NOMO-1 treated with dmso at 0.1 percent for 144 hours (cell line): ENCODE measurements at regions not wholly inside any gene's neighbourhood (a gene's known extent, or its start where the extent isn't known, plus 50 kb on each side); places are given as distances from the start of the nearest gene placed in this dataset.
"Not testable (repeated sequence)": the region's sequence is repeated elsewhere in the genome, so short reads cannot be mapped to it uniquely, and the experiment has no call there.

Experiments used
- DNase-seq: peaks from one replicate; lab custom pipeline; 2025; ENCODE audit not compliant: unreplicated experiment; lab: John Stamatoyannopoulos, UW

DNA sequence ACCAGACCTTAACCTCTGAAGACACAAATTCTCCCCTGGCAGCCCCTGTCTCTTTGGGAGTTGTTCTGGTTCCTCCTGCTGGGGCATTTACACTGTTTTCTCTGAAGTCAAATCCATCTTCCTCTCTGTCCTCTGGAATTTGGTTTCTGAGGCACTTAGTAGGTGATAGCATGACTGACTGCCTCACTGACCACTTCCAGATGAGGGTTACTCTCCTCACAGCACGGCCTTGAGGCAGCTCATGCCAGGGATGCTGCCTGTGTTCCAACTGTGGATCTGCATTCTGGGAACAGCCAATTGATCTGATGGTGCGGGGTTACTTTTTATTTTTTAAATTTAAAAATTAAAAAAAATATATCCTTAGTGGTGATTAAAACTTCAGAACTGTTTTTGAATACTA is 140.9 kb upstream of the ROPN1 start:
- no peak for DNase-seq

DNA sequence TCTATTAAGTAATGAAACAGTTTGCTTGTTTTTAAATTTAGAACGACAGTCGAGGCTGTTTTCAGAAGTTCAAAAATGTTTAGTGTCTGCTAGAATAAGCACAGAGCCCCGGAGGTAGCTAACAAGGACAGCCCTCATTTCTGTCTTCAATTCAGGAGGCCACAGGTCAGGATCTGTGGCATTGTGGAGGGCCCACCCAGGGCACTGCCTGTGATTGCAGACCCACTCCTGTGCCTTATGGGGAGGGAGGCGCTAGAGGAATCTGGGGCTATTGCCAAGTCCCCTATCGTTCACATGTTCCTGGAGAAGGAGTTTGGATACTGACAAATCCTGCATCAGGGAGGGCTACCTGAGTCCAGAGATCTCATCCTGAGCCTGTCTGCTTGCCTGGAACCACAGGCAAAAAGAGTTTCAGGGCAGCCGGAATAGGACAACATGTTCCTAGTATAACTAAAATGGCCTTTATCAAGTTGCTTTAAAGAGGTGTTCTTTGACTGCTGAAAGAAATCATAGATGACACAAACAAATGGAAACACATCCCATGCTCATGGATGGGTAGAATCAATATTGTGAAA is 141.5 kb upstream of the ROPN1 start:
- no peak for DNase-seq

DNA sequence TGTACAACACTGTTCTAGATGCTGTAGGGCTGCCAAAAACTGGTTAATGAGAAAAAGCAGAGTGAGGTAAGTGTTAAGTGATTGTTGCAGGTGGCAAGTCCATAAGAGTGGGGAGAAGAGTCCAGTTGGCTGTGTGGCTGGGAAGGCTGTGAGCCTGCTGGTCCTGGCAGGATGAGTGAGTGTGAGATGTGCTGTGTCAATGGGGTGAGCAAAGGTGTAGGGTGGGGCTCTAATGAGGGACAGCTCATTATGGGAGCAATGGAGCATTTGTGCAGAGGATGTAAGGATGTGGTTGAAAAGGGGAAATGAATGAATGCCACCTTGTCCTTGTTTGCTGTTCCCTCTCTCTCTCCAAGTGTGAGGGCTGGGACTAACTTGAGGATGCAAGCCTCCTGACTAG is 145.3 kb upstream of the ROPN1 start:
- no peak for DNase-seq

DNA sequence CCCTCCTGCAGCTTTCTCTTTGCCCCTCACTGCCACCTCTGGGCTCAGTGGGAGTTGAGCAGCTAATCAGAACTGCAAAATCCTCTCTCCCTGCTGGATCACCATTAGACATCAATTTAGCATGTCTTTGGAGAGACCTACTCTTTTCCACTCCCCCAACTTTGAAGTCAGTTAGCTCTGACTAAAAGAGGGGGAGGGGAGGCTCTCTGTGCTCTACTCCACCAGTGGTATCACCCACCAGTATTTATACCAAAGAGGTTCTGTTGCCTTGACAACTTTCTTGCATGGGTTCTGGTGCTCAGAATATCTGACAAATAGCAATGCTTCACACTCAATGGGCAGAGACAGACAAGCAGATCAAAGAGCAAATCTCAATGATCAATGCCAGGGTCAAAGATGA is 146.2 kb upstream of the ROPN1 start:
- DNase-seq: no peak

DNA sequence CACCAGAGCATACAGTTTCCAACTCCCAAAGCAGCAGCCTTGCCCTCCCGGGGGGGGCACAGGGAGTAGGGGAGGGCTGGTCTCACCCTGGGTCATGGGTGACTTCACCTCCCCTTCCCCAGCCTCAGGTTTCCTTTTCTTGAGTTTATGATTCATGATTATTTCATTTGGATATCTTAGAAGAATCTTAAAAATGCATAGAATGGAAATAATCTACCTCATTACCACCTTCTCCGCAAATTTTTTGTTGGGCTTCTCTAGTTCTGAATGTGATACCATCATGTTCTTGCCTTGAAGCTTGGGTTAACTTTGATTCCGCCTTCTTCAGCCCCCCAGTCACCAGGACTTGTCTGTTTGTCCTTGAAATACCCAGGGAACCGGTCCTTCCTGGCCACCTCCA is 148.8 kb upstream of the ROPN1 start:
- no peak for DNase-seq

DNA sequence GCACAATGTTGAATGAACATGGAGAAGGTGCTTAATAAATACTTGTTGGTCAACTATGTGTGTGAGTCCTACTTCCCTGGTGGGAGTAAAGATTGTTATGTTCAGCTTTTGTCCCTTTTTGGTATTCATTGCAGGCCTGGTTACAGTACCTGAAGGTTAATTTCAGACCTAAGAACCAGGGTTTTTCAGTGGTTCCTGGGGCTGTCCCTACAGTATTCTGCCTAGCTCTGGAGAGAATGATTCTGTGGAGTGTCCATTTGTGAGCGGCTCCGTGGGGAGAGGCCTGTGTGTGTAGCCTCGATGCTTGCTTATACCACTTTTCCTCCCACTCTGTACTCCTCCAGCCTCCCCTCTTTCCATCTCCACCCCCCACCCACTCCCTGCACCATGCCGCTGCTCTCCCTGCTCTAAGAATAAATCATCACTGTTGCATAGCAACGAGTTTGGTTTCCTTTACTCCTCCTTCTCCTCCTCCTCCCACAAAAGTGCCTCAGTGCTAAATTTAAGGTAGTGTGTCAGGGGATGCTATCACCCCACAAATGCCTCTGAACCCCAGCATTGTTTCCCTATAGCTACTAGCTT is 150.6 kb upstream of the ROPN1 start:
- no peak for DNase-seq

DNA sequence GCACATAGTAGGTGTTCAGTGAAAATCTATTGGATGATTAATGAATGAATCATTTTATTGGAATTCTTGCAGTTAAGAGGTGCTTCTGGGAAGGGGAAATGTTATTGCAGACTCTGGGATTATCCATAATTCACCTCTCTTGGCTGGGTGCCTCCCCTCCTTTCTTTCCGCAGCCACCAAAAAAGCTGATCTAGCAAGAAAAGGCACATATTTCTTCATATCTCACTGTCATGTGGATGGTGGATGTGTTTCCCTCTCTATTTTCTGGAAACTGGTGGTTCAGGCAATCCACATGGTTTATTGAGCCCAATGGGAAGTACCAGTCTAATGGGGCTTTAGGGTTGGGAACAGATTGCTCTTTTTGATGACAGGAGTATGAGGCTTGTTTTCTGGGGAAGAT is 151.1 kb upstream of the ROPN1 start:
- no peak for DNase-seq

DNA sequence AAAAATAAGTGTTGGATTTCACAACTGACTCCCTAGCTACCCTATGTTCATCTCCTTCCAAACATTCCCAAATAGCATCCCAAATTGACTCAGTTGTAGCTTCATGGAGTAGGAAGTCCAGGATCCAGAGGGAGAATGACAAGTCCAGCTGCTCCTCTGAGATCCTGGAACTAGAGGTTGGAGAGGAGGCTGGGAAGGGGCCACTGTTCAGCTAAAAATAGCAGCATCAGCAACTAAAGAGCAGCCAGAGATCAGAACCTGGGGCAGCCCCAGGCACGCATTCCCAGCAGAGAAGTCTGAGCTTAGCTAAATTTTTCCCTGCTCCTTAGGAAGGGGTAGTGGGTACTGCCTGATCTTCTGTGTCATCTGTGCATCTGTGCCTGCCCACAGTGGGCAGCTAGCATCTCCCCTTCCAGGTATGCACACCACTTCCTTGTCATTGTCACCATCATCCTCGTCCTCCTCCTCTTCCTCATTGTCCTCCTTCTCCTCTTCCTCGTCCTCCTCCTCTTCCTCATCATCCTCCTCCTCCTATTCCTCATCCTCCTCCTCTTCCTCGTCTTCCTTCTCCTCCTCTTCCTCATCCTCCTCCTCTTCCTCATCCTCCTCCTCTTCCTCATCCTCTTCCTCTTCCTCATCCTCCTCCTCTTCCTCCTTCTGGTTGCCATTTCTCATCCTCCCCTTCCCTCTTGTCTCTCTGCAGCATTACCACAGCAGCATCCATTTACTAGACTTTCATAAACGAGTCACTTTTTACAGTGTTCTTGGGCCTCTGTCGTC is 152.3 kb upstream of the ROPN1 start:
- DNase-seq: no peak

DNA sequence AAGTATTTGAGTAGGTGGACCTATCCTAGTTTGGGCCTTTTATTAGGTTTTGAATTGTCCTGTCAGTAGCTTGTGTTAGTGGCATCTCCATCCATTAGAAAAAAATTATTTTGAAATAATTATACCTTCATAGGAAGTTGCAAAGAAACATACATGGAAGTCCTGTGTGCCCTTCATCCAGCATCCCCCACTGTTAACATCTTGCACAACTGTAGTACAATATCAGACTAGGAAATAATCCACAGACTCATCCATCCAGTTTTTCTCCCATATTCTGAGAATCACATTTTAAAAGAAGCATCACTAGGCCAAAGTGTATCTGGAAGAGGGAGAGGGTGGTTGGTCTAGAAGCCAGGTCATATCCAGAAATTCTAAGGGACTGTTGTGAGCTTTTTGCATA is 155.5 kb upstream of the ROPN1 start:
- no peak for DNase-seq

DNA sequence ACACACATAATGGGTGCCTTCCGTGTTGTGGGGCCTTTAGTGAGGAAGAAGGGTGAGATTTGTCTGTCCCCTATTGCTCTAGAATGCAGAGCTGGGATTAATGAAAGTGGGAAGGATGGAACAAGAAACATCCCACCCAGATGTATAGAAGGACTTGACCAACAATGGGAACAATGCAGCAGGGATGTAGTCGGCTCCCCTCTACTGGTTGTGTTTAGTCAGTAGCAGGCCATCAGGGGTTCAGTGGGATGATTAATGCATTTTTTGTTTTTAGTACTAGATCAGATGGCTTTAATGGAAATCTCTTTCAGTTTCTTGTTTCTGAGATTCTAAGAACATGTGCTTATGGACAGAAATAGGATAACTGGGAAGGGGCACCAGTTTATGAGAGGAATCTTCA is 156.0 kb upstream of the ROPN1 start:
- no peak for DNase-seq

DNA sequence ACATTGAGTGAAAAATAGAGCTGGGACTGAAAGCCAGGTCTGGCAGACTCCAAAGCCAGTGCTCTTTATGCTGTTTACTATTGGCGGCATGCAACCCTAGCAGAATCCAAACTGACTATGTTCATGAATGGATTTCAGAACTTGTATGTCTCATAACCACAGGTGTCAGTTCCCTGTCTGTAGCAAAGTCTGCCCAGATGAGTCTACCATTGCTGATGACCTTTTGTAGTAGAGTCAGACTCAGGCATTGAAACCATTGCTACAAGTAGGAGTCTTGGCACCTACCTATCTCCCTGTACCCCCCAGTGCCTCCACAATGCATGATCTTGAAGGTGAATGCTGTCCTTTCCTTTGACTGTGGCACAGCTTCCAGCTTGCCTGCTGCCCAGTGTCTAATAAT is 157.2 kb upstream of the ROPN1 start:
- no peak for DNase-seq

DNA sequence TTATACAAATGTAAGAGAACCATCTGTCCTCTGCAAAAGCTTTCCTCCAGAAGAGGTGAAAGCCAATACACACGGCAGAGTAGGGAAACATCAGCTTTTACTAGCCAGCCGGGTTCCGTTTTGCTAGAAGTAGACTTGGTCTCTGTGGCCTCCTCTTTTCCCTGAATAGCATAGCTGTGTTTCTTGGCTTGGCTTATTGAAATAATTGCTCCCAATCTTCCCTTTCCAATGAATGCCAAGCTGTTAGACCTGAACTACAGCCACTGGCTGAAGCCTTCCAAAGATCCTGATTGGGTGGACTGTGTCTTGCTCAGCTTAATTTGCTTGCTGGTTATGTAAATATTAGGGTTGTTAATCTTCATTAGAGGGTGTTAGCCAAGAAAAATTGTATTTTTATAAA is 157.8 kb upstream of the ROPN1 start:
- DNase-seq: no peak

DNA sequence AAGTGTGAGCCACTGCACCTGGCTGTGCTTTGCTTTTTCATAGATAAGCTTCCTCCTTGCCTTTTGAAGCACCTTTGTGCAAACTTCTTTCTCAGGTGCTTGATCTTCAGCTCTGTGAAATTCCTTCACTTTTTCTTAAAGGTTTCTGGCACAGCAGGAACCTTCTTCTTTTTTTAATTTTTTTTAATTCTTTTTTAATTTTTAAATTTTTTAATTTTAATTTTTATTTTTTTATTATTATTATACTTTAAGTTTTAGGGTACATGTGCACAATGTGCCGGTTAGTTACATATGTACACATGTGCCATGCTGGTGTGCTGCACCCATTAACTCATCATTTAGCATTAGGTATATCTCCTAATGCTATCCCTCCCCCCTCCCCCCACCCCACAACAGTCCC is 161.0 kb upstream of the ROPN1 start:
- not testable (repeated sequence) for DNase-seq

DNA sequence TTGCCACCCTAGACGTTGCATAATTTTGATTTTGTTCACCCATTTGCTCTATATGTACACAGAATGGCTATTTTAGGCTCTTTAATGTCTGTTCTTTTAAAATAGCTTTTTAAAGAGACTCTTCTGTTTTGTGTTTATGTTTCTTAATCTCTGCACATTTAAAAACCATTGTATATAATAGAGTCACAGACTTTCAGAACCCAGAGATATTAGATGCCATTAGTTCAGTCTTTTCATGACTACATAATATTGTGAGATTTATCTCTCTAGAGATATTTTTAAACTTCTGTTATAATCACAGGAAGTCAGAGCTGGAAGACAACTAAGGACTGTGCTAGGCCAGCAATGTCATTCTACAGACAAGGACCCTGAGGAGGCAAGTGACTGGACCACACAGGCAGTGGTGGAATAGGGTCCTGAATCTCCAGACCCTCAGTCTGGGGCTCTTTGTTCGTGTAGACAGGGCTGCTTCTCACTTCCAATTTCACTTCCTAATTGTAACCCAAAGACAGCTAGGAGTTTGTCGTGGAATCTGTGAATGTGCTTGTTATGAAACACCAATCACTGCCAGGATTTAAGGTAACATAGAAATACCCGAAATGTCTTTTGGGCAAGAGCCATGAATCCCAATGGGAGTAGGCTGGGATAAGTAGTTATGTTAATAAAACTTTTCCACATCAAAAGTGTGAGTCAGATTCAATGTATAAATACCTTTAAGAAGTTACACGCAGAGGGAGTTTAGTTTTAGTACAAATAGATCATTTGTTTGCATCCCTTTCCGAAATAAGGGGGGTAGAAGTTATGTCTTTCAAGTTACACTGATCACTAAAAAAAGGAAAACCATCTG is 165.2 kb upstream of the ROPN1 start:
- no peak for DNase-seq

DNA sequence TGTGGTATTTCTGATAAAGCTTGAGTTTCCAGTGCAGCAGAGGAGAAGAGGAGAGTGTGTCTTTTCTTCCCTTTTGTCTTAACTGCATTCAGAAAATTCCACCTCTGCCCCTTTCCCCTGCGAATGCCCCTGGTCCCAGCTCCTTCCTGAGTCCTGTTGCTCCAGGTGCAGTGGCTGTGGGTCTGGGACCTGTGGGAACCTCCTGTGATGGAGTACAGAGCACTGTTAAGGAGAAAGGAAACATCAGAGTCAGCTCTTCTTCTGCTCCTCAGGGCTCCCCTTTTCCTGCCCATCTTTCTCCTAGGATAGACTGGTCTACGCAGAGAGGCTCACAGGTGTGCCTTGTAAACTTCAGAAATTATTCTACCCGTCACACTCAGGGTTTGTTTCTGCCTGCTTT is 165.8 kb upstream of the ROPN1 start:
- no peak for DNase-seq

DNA sequence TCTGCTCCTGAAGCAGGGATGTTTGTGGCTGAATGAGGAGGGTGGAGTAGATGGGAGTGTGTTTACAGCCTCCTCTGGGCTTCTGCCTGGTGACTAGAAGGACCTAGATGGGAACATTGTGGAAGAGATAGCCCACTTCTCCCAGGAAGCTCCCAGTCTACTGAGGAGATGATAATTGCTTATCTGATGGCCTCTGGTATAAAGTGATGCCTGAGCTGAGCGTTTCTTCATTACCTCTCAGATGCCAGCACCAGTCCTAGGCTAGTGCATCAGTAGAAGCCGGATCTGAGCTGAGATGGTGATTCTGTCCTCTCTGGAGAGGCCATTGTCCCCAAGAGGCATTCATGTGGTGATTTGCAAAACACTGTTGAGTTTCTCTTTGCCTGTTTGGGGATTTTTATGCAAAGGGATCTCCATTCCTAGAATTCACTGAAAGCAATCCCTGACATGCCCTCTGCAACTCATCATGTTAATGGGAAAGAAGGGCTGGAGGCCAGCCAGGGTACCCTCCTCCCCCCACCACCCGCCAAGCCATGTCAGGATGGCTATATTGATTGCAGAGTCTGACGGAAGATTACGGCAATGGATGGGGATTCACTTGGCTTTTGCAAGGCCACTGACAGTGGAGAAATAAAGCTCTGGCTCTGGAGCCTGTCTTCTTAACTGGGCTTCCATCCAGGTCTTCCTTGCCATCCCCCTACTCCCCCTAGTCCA is 166.4 kb upstream of the ROPN1 start:
- no peak for DNase-seq

DNA sequence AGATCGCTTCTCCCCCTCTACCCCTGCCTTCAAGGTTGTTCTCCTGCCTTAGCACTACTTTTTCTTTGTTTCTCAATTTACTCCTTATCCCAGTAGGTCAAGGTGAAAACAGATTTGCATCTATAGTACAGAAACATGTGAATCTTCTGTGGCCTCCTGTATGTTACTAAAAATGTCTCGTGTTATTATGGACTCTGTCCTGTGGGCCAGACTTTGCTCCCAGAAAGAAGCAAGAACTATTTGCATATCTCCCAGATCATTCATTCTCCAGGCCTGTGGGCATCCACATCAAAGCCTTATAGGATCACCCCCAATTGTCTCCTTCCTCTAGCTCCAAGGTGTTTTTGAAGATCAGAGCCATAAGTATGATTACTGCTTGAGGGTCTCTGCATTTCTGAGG is 169.5 kb upstream of the ROPN1 start:
- DNase-seq: no peak

DNA sequence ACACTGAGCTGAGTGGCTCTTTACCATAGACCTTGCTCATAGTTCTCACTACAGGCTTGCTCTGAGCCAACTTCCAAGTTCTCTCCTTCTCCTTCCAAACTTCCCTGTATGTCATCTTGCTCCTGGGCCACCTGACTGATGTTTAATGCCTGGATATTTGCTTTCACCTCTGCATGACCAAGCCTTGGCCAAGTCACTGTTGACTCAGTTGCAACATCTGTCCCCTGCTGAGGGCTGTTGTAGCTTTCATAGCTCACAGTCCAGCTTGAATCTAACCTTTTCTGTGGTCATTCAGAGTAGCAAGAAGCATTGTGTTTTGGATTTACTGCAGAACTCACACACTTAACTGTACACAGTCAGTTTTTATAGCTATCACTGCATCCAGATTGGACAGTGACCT is 171.8 kb upstream of the ROPN1 start:
- no peak for DNase-seq

DNA sequence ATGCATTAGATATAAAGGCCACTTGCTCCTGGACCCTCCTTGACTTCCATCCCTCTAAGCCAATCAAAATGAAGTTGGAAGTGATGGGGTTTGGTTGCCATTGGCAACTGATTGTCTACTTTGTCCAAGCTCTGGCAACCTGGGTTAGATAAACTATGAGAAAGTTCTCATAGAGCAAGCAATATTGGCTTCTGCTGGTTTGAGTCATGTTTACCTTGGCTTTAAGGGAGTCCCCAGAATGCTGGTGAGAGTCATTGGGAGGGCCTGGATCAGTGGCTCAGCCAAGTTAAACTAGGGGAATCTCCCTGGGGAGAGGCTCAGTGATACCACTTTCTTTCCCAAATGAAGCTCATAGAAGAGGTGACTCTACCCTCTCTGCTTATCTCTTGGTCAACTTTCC is 176.3 kb upstream of the ROPN1 start:
- DNase-seq: no peak

DNA sequence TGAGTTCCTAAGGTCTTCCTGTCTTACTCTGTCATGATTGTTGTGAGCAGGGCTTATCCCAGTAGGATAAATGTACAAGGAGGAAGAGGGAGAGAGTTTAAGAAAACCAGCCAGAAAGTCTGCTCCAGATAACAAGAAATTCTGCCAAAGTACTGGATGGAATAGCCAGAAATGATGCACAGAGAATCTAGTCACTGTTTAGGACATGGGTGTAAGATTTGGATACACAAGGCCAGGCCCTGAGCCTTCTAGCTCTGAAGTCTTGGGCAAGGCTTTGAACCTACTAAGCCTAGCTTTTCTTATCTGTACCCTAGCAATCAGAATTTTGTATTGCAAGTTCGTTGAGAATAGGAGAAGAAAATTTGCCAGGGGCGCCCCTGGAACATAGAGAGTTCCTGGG is 180.4 kb upstream of the ROPN1 start:
- DNase-seq: no peak

DNA sequence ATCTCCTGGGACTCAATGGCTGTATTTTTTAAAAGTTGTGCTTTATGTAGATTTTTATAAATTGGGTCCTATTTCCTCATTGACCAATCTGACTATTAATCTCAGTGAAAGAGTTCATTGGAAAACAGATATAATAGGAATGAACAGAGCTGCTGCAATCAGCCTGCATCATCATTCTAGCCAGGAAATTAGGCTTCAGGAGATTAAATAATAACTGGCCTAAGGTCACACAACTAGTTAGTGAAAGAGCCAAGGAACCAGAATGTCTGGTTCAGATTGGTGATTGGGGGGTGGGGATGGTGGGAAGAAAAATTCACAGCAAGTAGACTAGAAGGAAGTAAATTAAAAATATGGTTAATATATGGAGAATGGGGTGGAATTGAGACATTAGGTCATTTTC is 180.9 kb upstream of the ROPN1 start:
- no peak for DNase-seq
